HUES6 (cell line): ENCODE measurements at regions not wholly inside any gene's neighbourhood (a gene's known extent, or its start where the extent isn't known, plus 50 kb on each side); places are given as distances from the start of the nearest gene placed in this dataset.
"Not testable (repeated sequence)": the region's sequence is repeated elsewhere in the genome, so short reads cannot be mapped to it uniquely, and the experiment has no call there.

Experiments
- H3K27ac ChIP-seq: 2 replicates; pipeline ENCODE4 v1.7.0; 2013; ENCODE audit warnings: low read depth, mild to moderate bottlenecking, low read length, inconsistent platforms
- H3K27me3 ChIP-seq: 2 replicates; pipeline ENCODE4 v1.6.1; 2013; ENCODE audit warnings: low read length; ENCODE audit not compliant: control insufficient read depth, insufficient read depth
- H3K36me3 ChIP-seq: 2 replicates; pipeline ENCODE4 v1.6.1; 2013; ENCODE audit warnings: low read length; ENCODE audit not compliant: control insufficient read depth, insufficient read depth
- H3K4me1 ChIP-seq: 2 replicates; pipeline ENCODE4 v1.6.1; 2013; ENCODE audit warnings: low read length; ENCODE audit not compliant: control insufficient read depth, insufficient read depth
- H3K4me3 ChIP-seq: 2 replicates; pipeline ENCODE4 v1.5.1; 2013; ENCODE audit warnings: low read depth, low read length
- H3K9ac ChIP-seq: one replicate; pipeline ENCODE4 v1.6.1; 2013; ENCODE audit warnings: mild to moderate bottlenecking, low read length
- H3K9me3 ChIP-seq: 2 replicates; pipeline ENCODE4 v1.6.1; 2013; ENCODE audit warnings: low read depth, low read length; ENCODE audit not compliant: control insufficient read depth, insufficient read depth

DNA sequence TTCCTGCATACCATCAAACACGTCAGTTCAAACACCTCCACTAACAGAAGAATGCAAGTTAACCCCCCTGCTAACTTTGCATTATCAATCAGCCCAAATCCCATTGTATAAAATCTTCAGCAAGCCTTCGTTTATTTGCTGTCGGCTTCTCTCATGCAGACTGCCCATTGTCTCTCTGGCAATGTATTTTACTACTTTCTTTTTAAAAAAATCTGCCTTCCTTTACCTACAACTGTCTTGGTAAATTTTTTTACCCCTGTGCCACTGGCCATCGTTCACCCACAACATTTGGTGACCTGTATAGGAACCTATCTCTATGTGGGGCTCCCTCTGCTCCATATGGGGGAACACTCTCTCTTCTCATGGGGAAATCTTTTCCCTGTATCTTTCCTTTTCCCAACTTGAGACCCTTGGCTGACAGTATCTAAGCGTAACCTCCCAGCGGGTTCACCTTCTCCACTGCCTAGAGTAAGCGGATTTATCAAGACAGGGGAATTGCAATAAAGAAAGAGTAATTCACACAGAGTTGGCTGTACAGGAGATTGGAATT is 244.6 kb downstream of the CPXCR1 start:
- Histone ChIP-seq H3K27ac (peak overlapping the region; percentile 95), H3K9ac (peak overlapping the region; percentile 57), H3K4me1 (peaks cover 61% of the 10 kb centered on the region), H3K9me3 (peaks cover 9% of the 10 kb centered on the region; the same call in 1 of the 2 replicates), H3K27me3 (no peaks in the 10 kb centered on the region), H3K36me3 (no peaks in the 10 kb centered on the region), H3K4me3 (peak overlapping the region; percentile 27; the same call in 1 of the 2 replicates)

GRCh38 chrX:89021964-89022363 is 274.9 kb downstream of the CPXCR1 start:
- H3K27ac ChIP-seq, result no peak overlapping the region
- H3K4me3 ChIP-seq, result no peak overlapping the region
- H3K27me3 ChIP-seq, result no peaks in the 10 kb centered on the region

DNA sequence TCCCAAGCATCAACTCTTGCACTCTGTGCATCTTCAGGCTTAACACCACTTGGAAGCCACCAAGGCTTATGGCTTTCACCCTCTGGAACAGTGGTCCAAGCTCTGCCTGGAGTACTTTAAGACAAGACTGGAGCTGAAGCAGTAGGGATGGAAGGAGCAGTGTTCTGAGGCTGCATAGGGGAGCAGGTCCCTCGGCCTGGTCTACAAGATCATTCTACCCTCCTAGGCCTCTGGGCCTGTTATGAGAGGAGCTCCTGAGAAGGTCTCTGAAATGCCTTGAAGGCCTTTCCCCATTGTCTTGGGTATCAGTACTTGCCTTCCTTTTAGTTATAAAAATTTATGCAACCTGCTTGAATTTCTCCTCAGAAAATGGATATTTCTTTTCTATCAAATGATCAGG is 286.7 kb downstream of the CPXCR1 start:
- no peaks in the 10 kb centered on the region for H3K27me3 ChIP-seq

More at GRCh38 chrX:89021964-89022363, 274.9 kb downstream of the CPXCR1 start:
- Histone ChIP-seq H3K4me1 (no peaks in the 10 kb centered on the region), H3K9ac (no peak overlapping the region), H3K9me3 (peaks cover 4% of the 10 kb centered on the region; the same call in 1 of the 2 replicates), H3K36me3 (no peaks in the 10 kb centered on the region)

DNA sequence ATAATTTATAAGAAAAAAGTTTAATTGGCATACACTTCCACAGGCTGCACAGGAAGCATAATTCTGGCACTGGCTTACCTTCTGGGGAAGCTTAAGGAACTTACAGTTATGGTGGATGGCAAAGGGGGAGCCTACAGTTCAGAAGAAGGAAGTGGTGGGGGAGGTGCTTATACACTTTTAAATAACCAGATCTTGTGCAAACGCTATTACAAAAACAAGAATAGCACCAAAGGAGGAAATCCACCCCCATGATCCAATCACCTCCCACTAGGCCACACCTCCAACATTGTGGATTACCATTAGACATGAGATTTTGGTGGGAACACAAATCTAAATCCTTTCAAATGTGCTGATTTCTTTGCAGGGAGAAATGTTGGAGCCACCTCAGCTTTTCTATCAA is 287.7 kb downstream of the CPXCR1 start:
- no peak overlapping the region for H3K27ac ChIP-seq
- no peak overlapping the region for H3K9ac ChIP-seq
- no peaks in the 10 kb centered on the region for H3K27me3 ChIP-seq
- H3K4me3 ChIP-seq, result no peak overlapping the region
- peaks cover 48% of the 10 kb centered on the region for H3K9me3 ChIP-seq
- no peaks in the 10 kb centered on the region for H3K36me3 ChIP-seq
- H3K4me1 ChIP-seq, result no peaks in the 10 kb centered on the region

More for the DNA sequence above, 286.7 kb downstream of the CPXCR1 start:
- Histone ChIP-seq H3K27ac (no peak overlapping the region), H3K4me3 (no peak overlapping the region), H3K9me3 (peaks cover 43% of the 10 kb centered on the region), H3K36me3 (no peaks in the 10 kb centered on the region), H3K9ac (no peak overlapping the region), H3K4me1 (no peaks in the 10 kb centered on the region)

GRCh38 chrX:89053223-89053622 is 306.2 kb downstream of the CPXCR1 start:
- no peaks in the 10 kb centered on the region for H3K27me3 ChIP-seq

DNA sequence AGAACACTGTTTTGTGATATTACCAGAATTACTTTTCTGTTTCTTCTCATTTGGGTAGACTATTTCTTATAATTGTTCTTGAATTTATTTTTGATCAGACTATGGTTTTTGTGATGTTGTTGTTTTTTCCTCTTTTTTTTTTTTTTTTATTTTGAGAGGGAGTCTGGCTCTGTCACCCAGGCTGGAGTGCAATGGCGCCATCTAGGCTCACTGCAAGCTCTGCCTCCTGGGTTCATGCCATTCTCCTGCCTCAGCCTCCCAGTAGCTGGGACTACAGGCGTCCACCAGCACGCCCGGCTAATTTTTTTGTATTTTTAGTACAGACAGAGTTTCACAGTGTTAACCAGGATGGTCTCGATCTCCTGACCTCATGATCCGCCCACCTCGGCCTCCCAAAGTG is 352.6 kb downstream of the CPXCR1 start:
- not testable (repeated sequence) for H3K36me3 ChIP-seq, H3K4me3 ChIP-seq, H3K4me1 ChIP-seq, H3K27me3 ChIP-seq, H3K9ac ChIP-seq, H3K9me3 ChIP-seq, H3K27ac ChIP-seq

More at GRCh38 chrX:89053223-89053622, 306.2 kb downstream of the CPXCR1 start:
- Histone ChIP-seq H3K4me3 (no peak overlapping the region), H3K4me1 (no peaks in the 10 kb centered on the region), H3K36me3 (no peaks in the 10 kb centered on the region), H3K27ac (no peak overlapping the region), H3K9ac (no peak overlapping the region), H3K9me3 (peaks cover 24% of the 10 kb centered on the region)

DNA sequence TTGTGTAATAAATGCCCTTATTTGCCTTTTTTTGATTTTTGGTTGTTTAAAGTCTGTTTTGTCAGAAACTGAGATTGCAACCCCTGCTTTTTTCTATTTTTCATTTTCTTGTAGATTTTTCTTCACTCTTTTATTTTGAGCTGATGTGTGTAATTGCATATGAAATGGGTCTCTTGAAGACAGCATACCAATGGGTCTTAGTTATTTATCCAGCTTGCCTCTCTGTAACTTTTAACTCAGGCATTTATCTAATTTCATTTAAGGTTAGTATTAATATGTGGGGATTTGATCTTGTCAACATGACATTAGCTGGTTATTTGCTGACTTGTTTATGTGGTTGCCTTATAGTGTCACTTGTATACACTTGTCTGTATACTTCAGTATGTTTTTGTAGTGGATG is 378.0 kb downstream of the CPXCR1 start:
- H3K27ac ChIP-seq, result no peak overlapping the region
- H3K9me3 ChIP-seq, result peaks cover 15% of the 10 kb centered on the region; the same call in 1 of the 2 replicates
- H3K9ac ChIP-seq, result no peak overlapping the region
- H3K4me1 ChIP-seq, result no peaks in the 10 kb centered on the region
- no peak overlapping the region for H3K4me3 ChIP-seq
- no peaks in the 10 kb centered on the region for H3K27me3 ChIP-seq
- H3K36me3 ChIP-seq, result no peaks in the 10 kb centered on the region
